ENCODE measurements at regions not wholly inside any gene's neighbourhood (a gene's known extent, or its start where the extent isn't known, plus 50 kb on each side); places are given as distances from the start of the nearest gene placed in this dataset.

GRCh38 chr22:48238284-48238915 lies 1476.0 kb downstream of the TBC1D22A start:
- TF ChIP-seq CTCF (IDR thresholded peaks at IDR 0.05; ENCODE audit: low read depth, low read length, poor library complexity, severe bottlenecking) (no peak), EZH2phosphoT487 (IDR thresholded peaks at IDR 0.05; ENCODE audit: borderline replicate concordance, low read length) (no peak)
- H3K4me1 ChIP-seq (ENCODE audit: control insufficient read depth, low read length): peaks cover 15% of the 10 kb centered on the region
- no peaks in the 10 kb centered on the region for H3K27me3 ChIP-seq (ENCODE audit: control insufficient read depth, low read length)
- H3K4me3 ChIP-seq (ENCODE audit: low read length): no peak overlapping the region
- H3K4me2 ChIP-seq (ENCODE audit: low read length): no peak overlapping the region
- no peaks in the 10 kb centered on the region for H3K79me2 ChIP-seq (ENCODE audit: control insufficient read depth, low read length)
- no peaks in the 10 kb centered on the region for H4K20me1 ChIP-seq (ENCODE audit: control insufficient read depth, insufficient read depth, low read depth, low read length)
- no peaks in the 10 kb centered on the region for H3K36me3 ChIP-seq (ENCODE audit: control insufficient read depth, low read length)
- no peaks in the 10 kb centered on the region for H3F3A ChIP-seq (ENCODE audit: control insufficient read depth, insufficient read depth)
- H3K27ac ChIP-seq (ENCODE audit: low read depth, low read length): no peak overlapping the region
- peaks cover 6% of the 10 kb centered on the region for H3K9me3 ChIP-seq (ENCODE audit: control insufficient read depth, insufficient read depth, low read length)
- H3K9me2 ChIP-seq (replicated peaks; ENCODE audit: control insufficient read depth, low read length): no peaks in the 10 kb centered on the region

- no peaks in the 10 kb centered on the region for H3K79me2 ChIP-seq (ENCODE audit: control insufficient read depth, low read length)
- H3K36me3 ChIP-seq (ENCODE audit: control insufficient read depth, low read length): no peaks in the 10 kb centered on the region
- H3K27me3 ChIP-seq (ENCODE audit: control insufficient read depth, low read length): no peaks in the 10 kb centered on the region
- H3K27ac ChIP-seq (ENCODE audit: low read depth, low read length): no peak overlapping the region
- peaks cover 15% of the 10 kb centered on the region for H3K4me1 ChIP-seq (ENCODE audit: control insufficient read depth, low read length)
- H4K20me1 ChIP-seq (ENCODE audit: control insufficient read depth, insufficient read depth, low read depth, low read length): no peaks in the 10 kb centered on the region
- peaks cover 6% of the 10 kb centered on the region for H3K9me3 ChIP-seq (ENCODE audit: control insufficient read depth, insufficient read depth, low read length)
- TF ChIP-seq EZH2phosphoT487 (IDR thresholded peaks at IDR 0.05; ENCODE audit: borderline replicate concordance, low read length): no peak
- no peak for TF ChIP-seq CTCF (IDR thresholded peaks at IDR 0.05; ENCODE audit: low read depth, low read length, poor library complexity, severe bottlenecking)
- no peaks in the 10 kb centered on the region for H3K9me2 ChIP-seq (replicated peaks; ENCODE audit: control insufficient read depth, low read length)
- H3K4me2 ChIP-seq (ENCODE audit: low read length): no peak overlapping the region
- H3K4me3 ChIP-seq (ENCODE audit: low read length): no peak overlapping the region
- H3F3A ChIP-seq (ENCODE audit: control insufficient read depth, insufficient read depth): no peaks in the 10 kb centered on the region
Measured at GRCh38 chr22:48237466-48238283, 1475.2 kb downstream of the TBC1D22A start.

- peaks cover 6% of the 10 kb centered on the region for H3K9me3 ChIP-seq (ENCODE audit: control insufficient read depth, insufficient read depth, low read length)
- H3K4me1 ChIP-seq (ENCODE audit: control insufficient read depth, low read length): peaks cover under 1% of the 10 kb centered on the region
- H3K36me3 ChIP-seq (ENCODE audit: control insufficient read depth, low read length): no peaks in the 10 kb centered on the region
- no peaks in the 10 kb centered on the region for H3K79me2 ChIP-seq (ENCODE audit: control insufficient read depth, low read length)
- no peaks in the 10 kb centered on the region for H3K9me2 ChIP-seq (replicated peaks; ENCODE audit: control insufficient read depth, low read length)
- H3F3A ChIP-seq (ENCODE audit: control insufficient read depth, insufficient read depth): no peaks in the 10 kb centered on the region
- H3K27me3 ChIP-seq (ENCODE audit: control insufficient read depth, low read length): no peaks in the 10 kb centered on the region
- H4K20me1 ChIP-seq (ENCODE audit: control insufficient read depth, insufficient read depth, low read depth, low read length): no peaks in the 10 kb centered on the region
- H3K4me3 ChIP-seq (ENCODE audit: low read length): no peak overlapping the region
- TF ChIP-seq EZH2phosphoT487 (IDR thresholded peaks at IDR 0.05; ENCODE audit: borderline replicate concordance, low read length) (no peak), CTCF (IDR thresholded peaks at IDR 0.05; ENCODE audit: low read depth, low read length, poor library complexity, severe bottlenecking) (no peak)
- no peak overlapping the region for H3K4me2 ChIP-seq (ENCODE audit: low read length)
- H3K27ac ChIP-seq (ENCODE audit: low read depth, low read length): no peak overlapping the region
Measured at GRCh38 chr22:48236261-48236660, 1473.8 kb downstream of the TBC1D22A start.
